ENCODE measurements at regions not wholly inside any gene's neighbourhood (a gene's known extent, or its start where the extent isn't known, plus 50 kb on each side); places are given as distances from the start of the nearest gene placed in this dataset.

DNA sequence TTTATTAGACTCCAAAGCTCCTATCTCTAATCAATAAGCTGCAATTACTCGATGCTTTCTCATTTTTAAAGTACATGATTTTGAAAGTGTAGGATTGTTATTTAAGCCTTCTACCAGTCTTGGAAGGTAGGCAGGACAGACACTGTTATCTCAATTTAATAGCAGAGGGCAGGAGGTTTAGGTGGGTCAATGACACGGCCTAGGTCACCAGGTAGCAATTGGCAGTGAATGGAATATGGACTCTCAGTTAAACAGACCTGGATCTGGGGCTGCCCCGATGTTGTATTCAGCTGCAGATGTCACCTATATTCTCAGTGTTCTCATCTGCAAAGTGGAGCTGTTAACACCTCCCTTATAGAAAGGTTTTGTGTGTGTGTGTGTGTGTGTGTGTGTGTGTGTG lies 124.4 kb upstream of the ANKFN1 start:
- 100% methylated on average over 1 of the region's 3 CpGs for WGBS (ENCODE audit: insufficient coverage)
- H3K4me3 ChIP-seq (ENCODE audit: low read length), result no peak overlapping the region

DNA sequence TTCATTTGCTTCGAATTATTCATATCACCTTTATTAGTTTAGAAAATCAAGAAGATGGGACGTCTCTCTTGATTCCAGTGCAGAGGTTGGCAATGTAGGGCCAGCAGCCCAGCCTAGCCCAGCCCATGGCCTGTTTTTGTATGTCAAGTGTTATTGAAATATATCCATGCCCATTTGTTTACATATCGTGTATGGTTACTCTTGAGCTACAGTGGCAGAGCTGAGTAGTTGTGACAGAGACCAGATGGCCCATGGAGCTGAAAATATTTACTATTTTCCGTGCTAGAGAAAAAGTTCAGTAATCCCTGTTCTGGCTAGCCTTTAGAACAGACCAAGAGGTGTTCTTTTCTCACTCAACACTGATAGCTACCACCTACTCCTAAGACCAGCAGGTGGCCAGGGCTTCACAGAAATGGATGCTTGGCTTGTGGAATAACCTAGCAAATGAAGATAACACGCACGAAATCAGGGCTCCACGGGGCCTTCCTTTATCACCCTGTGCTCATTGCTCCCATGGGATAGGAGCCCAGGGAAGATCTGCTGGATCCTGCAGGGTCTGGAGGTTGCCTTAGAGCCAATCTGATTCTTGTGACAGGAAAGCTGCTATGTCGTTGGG lies 123.2 kb upstream of the ANKFN1 start:
- Histone ChIP-seq H3K36me3 (ENCODE audit: control insufficient read depth, insufficient read depth, low read length) (no peaks in the 10 kb centered on the region), H3K9me3 (replicated peaks; ENCODE audit: control insufficient read depth, low read depth, low read length) (no peaks in the 10 kb centered on the region), H3K27ac (ENCODE audit: low read length) (no peak overlapping the region), H3K27me3 (ENCODE audit: control insufficient read depth, insufficient read depth, low read length) (no peaks in the 10 kb centered on the region), H3K4me3 (ENCODE audit: low read length) (no peak overlapping the region), H3K4me1 (ENCODE audit: control insufficient read depth, insufficient read depth, low read length) (peaks cover 5% of the 10 kb centered on the region)
- DNase-seq, result peak; percentile 7
- no CpG with 5 or more reads among the region's 8 CpGs for WGBS (ENCODE audit: insufficient coverage)

More for the DNA sequence above, 124.4 kb upstream of the ANKFN1 start:
- H3K27ac ChIP-seq (ENCODE audit: low read length), result no peak overlapping the region
- no peaks in the 10 kb centered on the region for H3K27me3 ChIP-seq (ENCODE audit: control insufficient read depth, insufficient read depth, low read length)
- DNase-seq, result no peak
- peaks cover 2% of the 10 kb centered on the region for H3K4me1 ChIP-seq (ENCODE audit: control insufficient read depth, insufficient read depth, low read length)
- H3K36me3 ChIP-seq (ENCODE audit: control insufficient read depth, insufficient read depth, low read length), result no peaks in the 10 kb centered on the region
- H3K9me3 ChIP-seq (replicated peaks; ENCODE audit: control insufficient read depth, low read depth, low read length), result no peaks in the 10 kb centered on the region

DNA sequence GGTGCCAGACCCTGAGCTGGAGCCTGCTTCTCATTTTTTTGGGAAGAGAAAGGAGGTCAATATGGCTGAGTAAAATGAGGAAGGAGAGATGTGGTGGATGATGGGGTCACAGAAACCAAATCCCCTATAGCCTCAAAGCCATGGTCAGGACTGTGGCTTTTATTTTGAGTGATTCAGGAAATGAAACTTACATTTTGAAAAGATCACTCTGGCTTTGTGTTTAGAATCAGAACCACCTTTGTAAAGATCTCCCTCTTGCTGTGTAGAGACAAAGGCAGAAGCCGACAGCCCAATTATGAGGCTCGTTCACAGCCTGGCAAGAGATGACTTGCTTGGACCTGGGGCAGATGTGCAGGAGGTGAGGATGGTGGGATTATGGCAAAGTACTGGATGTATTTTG lies 121.6 kb upstream of the ANKFN1 start:
- Histone ChIP-seq H3K9me3 (replicated peaks; ENCODE audit: control insufficient read depth, low read depth, low read length) (no peaks in the 10 kb centered on the region), H3K36me3 (ENCODE audit: control insufficient read depth, insufficient read depth, low read length) (no peaks in the 10 kb centered on the region), H3K27me3 (ENCODE audit: control insufficient read depth, insufficient read depth, low read length) (no peaks in the 10 kb centered on the region), H3K4me1 (ENCODE audit: control insufficient read depth, insufficient read depth, low read length) (peaks cover 5% of the 10 kb centered on the region), H3K4me3 (ENCODE audit: low read length) (no peak overlapping the region), H3K27ac (ENCODE audit: low read length) (no peak overlapping the region)
- no peak for DNase-seq
- 91% methylated on average over 2 of the region's 2 CpGs for WGBS (ENCODE audit: insufficient coverage)

DNA sequence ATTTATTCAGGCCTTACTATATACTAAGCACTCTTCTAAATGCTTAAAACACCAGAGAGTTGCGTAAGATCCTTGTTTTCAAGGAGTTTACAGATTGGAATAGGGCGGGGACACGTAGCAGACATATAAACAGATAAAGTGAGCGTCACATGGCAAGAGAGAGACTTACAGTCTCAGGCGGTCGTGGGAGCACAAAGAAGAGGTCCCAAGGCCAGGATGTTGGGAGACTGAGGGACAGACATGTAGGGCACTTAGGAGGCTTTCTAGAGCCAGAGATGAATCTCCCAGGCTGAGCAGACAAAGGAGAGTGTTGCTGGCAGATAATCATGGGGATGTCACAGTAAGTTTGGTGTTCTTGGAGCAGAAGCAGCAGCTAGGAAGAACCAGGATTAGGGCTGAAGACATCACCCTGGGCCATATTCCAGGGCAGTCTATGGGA lies 119.1 kb upstream of the ANKFN1 start:
- WGBS (ENCODE audit: insufficient coverage), result 37% methylated on average over 5 of the region's 6 CpGs
- no peaks in the 10 kb centered on the region for H3K27me3 ChIP-seq (ENCODE audit: control insufficient read depth, insufficient read depth, low read length)
- H3K4me1 ChIP-seq (ENCODE audit: control insufficient read depth, insufficient read depth, low read length), result peaks cover 13% of the 10 kb centered on the region
- no peak overlapping the region for H3K4me3 ChIP-seq (ENCODE audit: low read length)
- H3K27ac ChIP-seq (ENCODE audit: low read length), result no peak overlapping the region
- peak; percentile 80 for DNase-seq
- no peaks in the 10 kb centered on the region for H3K9me3 ChIP-seq (replicated peaks; ENCODE audit: control insufficient read depth, low read depth, low read length)
- no peaks in the 10 kb centered on the region for H3K36me3 ChIP-seq (ENCODE audit: control insufficient read depth, insufficient read depth, low read length)

DNA sequence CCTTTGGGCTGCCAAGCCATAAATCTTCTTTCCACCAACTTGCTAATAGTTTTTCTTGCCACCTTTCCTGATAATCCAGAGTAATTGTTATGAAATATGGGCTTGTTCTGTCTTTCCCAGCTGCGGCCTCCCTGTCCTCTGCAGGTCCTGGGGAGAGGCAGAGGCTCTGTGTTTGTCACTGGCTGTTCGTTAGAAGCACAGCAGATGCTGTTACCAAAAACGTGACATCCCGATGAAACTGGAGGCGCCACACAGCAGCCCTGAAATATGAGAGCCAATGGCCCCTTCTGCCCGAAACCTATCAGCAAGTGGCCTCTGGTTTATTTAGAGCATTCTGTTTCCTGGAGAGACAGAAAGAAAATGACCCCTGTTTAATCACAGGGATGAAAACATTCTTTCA lies 115.1 kb upstream of the ANKFN1 start:
- no peaks in the 10 kb centered on the region for H3K36me3 ChIP-seq (ENCODE audit: control insufficient read depth, insufficient read depth, low read length)
- no peaks in the 10 kb centered on the region for H3K27me3 ChIP-seq (ENCODE audit: control insufficient read depth, insufficient read depth, low read length)
- DNase-seq, result peak; percentile 25
- H3K4me3 ChIP-seq (ENCODE audit: low read length), result no peak overlapping the region
- H3K9me3 ChIP-seq (replicated peaks; ENCODE audit: control insufficient read depth, low read depth, low read length), result no peaks in the 10 kb centered on the region
- 40% methylated on average over 5 of the region's 6 CpGs for WGBS (ENCODE audit: insufficient coverage)
- peaks cover 10% of the 10 kb centered on the region for H3K4me1 ChIP-seq (ENCODE audit: control insufficient read depth, insufficient read depth, low read length)
- H3K27ac ChIP-seq (ENCODE audit: low read length), result peak overlapping the region; percentile 21

DNA sequence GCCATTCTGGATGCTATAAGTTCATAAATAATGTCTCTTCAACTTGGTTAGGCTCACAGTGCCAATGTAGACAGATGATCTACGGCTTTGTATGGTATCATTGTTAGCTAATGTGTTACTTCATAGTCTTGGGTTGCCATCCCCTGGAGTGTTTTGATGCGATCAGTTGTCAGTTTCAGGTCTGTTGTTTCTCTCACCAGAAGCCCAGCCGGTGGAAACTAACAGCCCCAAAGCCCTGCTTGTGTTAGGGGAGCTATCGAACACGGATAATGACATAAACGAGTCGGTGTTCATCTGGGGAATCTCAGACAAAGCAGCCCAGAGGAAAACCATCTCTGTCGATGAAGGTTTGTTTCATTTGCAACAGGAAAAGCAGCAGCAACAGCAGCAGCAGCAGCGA lies 107.4 kb upstream of the ANKFN1 start:
- Histone ChIP-seq H3K27ac (ENCODE audit: low read length) (no peak overlapping the region), H3K9me3 (replicated peaks; ENCODE audit: control insufficient read depth, low read depth, low read length) (no peaks in the 10 kb centered on the region), H3K27me3 (ENCODE audit: control insufficient read depth, insufficient read depth, low read length) (peaks cover 4% of the 10 kb centered on the region), H3K36me3 (ENCODE audit: control insufficient read depth, insufficient read depth, low read length) (no peaks in the 10 kb centered on the region), H3K4me1 (ENCODE audit: control insufficient read depth, insufficient read depth, low read length) (peaks cover 4% of the 10 kb centered on the region), H3K4me3 (ENCODE audit: low read length) (no peak overlapping the region)
- no peak for DNase-seq
- WGBS (ENCODE audit: insufficient coverage), result 19% methylated on average over 9 of the region's 9 CpGs

DNA sequence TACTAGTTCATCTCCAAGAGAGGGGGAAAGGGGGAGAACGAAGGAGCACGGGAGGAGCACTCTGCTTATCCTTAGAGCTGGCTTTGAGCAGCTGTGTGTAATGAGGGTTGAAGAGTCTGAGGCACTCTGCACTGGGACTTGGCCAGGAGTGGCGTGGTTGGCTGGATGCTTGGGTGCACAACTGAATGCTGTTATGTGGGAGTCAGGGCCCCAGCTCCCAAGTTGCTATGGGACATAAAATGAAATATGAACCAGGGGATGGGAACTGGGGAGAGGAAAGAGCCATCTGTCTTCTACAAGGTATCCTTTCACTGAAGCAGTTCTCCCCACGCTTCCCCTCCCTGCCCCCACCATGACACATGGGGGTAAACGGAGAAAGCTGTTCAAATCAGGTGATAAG lies 105.9 kb upstream of the ANKFN1 start:
- 5% methylated on average over 3 of the region's 5 CpGs for WGBS (ENCODE audit: insufficient coverage)
- no peaks in the 10 kb centered on the region for H3K36me3 ChIP-seq (ENCODE audit: control insufficient read depth, insufficient read depth, low read length)
- H3K27me3 ChIP-seq (ENCODE audit: control insufficient read depth, insufficient read depth, low read length), result peaks cover 4% of the 10 kb centered on the region
- H3K9me3 ChIP-seq (replicated peaks; ENCODE audit: control insufficient read depth, low read depth, low read length), result peaks cover 2% of the 10 kb centered on the region
- peaks cover 4% of the 10 kb centered on the region for H3K4me1 ChIP-seq (ENCODE audit: control insufficient read depth, insufficient read depth, low read length)
- peak; percentile 26 for DNase-seq
- no peak overlapping the region for H3K4me3 ChIP-seq (ENCODE audit: low read length)
- no peak overlapping the region for H3K27ac ChIP-seq (ENCODE audit: low read length)

DNA sequence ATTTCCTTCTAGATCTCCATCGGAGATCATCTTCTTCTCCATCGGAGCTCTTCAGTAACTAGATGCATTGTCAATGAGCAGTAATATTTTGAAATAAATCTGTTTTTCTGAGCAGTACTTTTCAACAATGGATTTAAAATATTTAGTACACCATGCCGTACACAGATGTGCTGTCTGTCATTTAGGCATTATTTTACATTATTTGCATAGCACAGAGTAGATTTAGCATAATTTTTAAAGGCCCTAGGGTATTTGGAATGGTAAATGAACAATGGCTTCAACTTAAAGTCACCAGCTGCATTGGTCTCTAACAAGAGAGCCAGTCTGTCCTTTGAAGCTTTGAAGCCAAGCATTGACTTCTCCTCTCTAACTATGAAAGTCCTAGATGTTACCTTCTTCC lies 95.4 kb upstream of the ANKFN1 start:
- no peak for DNase-seq
- Histone ChIP-seq H3K27me3 (ENCODE audit: control insufficient read depth, insufficient read depth, low read length) (no peaks in the 10 kb centered on the region), H3K27ac (ENCODE audit: low read length) (no peak overlapping the region), H3K36me3 (ENCODE audit: control insufficient read depth, insufficient read depth, low read length) (no peaks in the 10 kb centered on the region), H3K4me3 (ENCODE audit: low read length) (no peak overlapping the region), H3K4me1 (ENCODE audit: control insufficient read depth, insufficient read depth, low read length) (no peaks in the 10 kb centered on the region), H3K9me3 (replicated peaks; ENCODE audit: control insufficient read depth, low read depth, low read length) (peaks cover under 1% of the 10 kb centered on the region)
- no CpG with 5 or more reads among the region's 3 CpGs for WGBS (ENCODE audit: insufficient coverage)

DNA sequence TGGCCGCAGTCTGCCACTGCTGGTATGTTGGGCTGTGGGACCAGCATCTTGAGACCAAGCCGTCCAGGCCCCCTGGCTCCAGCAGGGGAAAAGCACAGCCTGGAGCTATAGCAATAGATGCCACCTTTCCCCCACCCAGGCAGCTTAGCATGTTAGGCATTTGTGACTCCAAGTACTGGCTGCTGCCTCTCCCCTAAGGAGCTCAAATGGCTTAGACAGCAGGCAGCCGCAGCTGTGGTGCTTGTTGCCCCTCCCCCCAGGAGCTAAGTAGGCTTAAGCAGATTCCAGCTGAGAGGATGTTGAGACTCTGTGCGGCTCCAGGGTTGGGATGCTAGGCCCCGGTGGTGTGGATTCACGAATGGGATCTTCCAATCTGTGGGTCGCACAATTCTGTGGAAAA lies 88.8 kb upstream of the ANKFN1 start:
- no peak overlapping the region for H3K27ac ChIP-seq (ENCODE audit: low read length)
- no peaks in the 10 kb centered on the region for H3K27me3 ChIP-seq (ENCODE audit: control insufficient read depth, insufficient read depth, low read length)
- no peak overlapping the region for H3K4me3 ChIP-seq (ENCODE audit: low read length)
- H3K9me3 ChIP-seq (replicated peaks; ENCODE audit: control insufficient read depth, low read depth, low read length), result peaks cover 4% of the 10 kb centered on the region
- H3K4me1 ChIP-seq (ENCODE audit: control insufficient read depth, insufficient read depth, low read length), result no peaks in the 10 kb centered on the region
- 16% methylated on average over 3 of the region's 7 CpGs for WGBS (ENCODE audit: insufficient coverage)
- H3K36me3 ChIP-seq (ENCODE audit: control insufficient read depth, insufficient read depth, low read length), result no peaks in the 10 kb centered on the region
- DNase-seq, result peak; percentile 28

DNA sequence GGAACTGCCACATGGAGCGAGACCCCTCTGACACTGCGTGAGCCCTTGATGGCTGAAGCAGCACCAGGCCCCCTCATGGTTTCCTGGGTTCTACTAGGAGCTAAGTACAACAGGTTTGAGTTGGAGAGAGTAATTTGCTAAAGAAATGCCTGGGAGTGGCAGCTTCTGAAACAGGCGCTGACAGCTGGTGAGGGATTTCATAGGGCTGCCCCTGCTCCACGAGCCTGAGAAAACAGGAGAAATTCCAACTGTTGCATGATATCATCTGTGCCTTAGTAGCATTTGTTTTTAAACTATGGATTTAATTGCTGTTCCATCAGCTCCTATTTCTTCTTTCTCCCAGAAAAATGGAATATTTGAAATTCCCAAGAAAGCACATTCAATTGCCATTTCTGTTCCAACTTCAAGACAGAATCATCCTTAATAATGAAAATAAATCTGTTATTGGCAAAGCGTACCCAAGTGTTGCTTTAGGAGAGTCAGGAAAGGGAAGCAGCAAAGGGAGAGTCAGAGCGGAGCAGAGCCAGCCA lies 78.8 kb upstream of the ANKFN1 start:
- WGBS (ENCODE audit: insufficient coverage), result 77% methylated on average over 2 of the region's 6 CpGs
- Histone ChIP-seq H3K27ac (ENCODE audit: low read length) (peak overlapping the region; percentile 84), H3K36me3 (ENCODE audit: control insufficient read depth, insufficient read depth, low read length) (no peaks in the 10 kb centered on the region), H3K4me1 (ENCODE audit: control insufficient read depth, insufficient read depth, low read length) (peaks cover 11% of the 10 kb centered on the region), H3K27me3 (ENCODE audit: control insufficient read depth, insufficient read depth, low read length) (no peaks in the 10 kb centered on the region), H3K4me3 (ENCODE audit: low read length) (no peak overlapping the region), H3K9me3 (replicated peaks; ENCODE audit: control insufficient read depth, low read depth, low read length) (peaks cover 4% of the 10 kb centered on the region)
- DNase-seq, result peak; percentile 83

DNA sequence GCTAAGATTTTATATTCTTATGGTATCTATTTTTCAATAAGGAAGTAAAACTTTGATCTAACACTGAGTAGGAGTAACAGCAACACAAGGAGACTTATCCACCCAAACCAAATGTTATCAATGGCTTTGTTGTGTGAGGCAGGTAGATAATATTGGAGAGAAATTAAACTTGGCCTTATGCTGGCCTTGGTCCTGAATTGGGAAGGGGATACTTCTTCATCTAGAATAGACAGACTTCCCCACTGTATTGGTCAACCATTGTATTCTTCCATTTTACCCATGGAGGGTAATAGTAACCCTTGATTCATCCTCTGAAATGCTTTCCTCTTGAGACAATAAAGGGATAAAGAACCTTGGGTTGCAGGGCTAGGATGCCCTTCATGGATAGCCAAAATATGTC lies 76.3 kb upstream of the ANKFN1 start:
- no peak for DNase-seq
- no peak overlapping the region for H3K27ac ChIP-seq (ENCODE audit: low read length)
- no peaks in the 10 kb centered on the region for H3K27me3 ChIP-seq (ENCODE audit: control insufficient read depth, insufficient read depth, low read length)
- no peaks in the 10 kb centered on the region for H3K36me3 ChIP-seq (ENCODE audit: control insufficient read depth, insufficient read depth, low read length)
- peaks cover 11% of the 10 kb centered on the region for H3K4me1 ChIP-seq (ENCODE audit: control insufficient read depth, insufficient read depth, low read length)
- peaks cover 4% of the 10 kb centered on the region for H3K9me3 ChIP-seq (replicated peaks; ENCODE audit: control insufficient read depth, low read depth, low read length)
- H3K4me3 ChIP-seq (ENCODE audit: low read length), result no peak overlapping the region
